B cell (primary cell): ENCODE measurements at regions not wholly inside any gene's neighbourhood (a gene's known extent, or its start where the extent isn't known, plus 50 kb on each side); places are given as distances from the start of the nearest gene placed in this dataset.

Experiments used
- CTCF ChIP-seq: fragments of 200-600 bp; IDR thresholded peaks from one replicate; pipeline ENCODE4 v1.8.0; 2022; ENCODE audit warnings: antibody characterized with exemption, mild to moderate bottlenecking
- EZH2 ChIP-seq: IDR thresholded peaks from 2 replicates; pipeline ENCODE4 v1.6.1; 2012; ENCODE audit warnings: borderline replicate concordance, low read depth, mild to moderate bottlenecking, moderate library complexity, low read length; ENCODE audit not compliant: insufficient read depth, poor library complexity, severe bottlenecking

GRCh38 chr4:173765751-173766150 is 235.7 kb upstream of the HAND2 start:
- no peak for TF ChIP-seq CTCF
- TF ChIP-seq EZH2, result no peak
